SK-N-SH treated with all-trans-retinoic acid at 6 μM for 48 hours (cell line): ENCODE measurements at regions not wholly inside any gene's neighbourhood (a gene's known extent, or its start where the extent isn't known, plus 50 kb on each side); places are given as distances from the start of the nearest gene placed in this dataset.

Experiments used
- PPARA ChIP-seq: fragments of 250-450 bp; sonication (Bioruptor Pico); IDR thresholded peaks from 2 replicates; pipeline ENCODE4 v1.5.0; 2020; ENCODE audit warnings: mild to moderate bottlenecking, borderline replicate concordance
- ZNF70 ChIP-seq: fragments of 450-650 bp; formaldehyde crosslinking; IDR thresholded peaks from 2 replicates; pipeline ENCODE4 v1.5.0; 2020; ENCODE audit warnings: mild to moderate bottlenecking, moderate library complexity

DNA sequence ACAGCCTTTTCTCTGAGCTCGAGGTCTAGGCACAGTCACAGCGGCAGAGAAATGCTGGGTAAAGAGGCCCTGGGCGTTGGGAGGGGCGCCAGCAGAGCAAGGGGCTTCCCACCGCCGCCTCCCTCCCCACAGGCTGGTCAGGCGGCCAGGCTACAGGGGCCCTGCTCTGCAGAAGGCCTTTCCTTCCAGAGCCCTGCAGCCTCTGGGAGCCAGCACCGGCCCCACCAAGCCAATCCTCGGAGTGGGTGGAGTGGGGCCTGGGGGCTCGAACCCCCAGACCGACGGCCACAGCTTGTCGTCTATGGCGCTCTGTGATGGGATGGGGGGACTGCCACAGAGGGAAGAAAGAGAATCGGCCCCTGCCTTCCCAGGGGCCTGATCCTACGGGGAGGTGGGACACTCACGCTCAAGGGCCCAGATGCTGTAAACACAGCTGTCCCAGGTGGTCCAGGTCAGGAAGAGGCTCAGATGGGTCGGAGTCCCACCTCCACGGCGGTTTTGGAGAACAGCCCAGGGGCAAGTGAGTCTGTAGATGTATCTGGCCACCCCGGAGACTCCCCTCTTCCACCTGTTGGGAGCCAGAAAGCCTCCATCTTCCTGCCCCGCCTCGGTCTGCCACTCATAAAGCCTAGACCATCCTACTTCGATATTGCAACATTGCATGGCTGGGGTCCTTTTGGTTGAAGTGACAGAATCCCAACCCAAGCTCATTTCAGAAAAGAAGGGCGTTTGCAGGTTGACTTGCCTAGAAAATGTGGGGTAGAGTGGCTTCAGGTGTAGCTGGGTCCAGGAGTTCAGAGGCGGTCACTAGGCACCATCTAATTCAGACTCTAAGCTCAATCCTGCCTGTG lies 95.6 kb downstream of the SIK1 start:
- TF ChIP-seq PPARA = no peak
- no peak for TF ChIP-seq ZNF70
